Left lung (tissue), 4 donors: ENCODE measurements at regions not wholly inside any gene's neighbourhood (a gene's known extent, or its start where the extent isn't known, plus 50 kb on each side); places are given as distances from the start of the nearest gene placed in this dataset.

Experiments
- ATAC-seq: fragments of 200-7000 bp; cut with Tn5 transposase; one replicate; pipeline ENCODE4 v1.9.1; 2020; ENCODE audit warnings: moderate library complexity
- DNase-seq, 4 donors: peaks; one replicate each; pipeline ENCODE4 v3.0.0-alpha.2; 2013 to 2020
- H3K27ac ChIP-seq, 2 donors: fragments of 200-600 bp; sonication (generic) in 1 of 2; one replicate each; pipeline versions ENCODE4 v1.5.0 to v1.8.0; 2020 to 2021
- H3K27me3 ChIP-seq, 2 donors: fragments of 200-600 bp; sonication (generic) in 1 of 2; one replicate each; pipeline versions ENCODE4 v1.5.0 to v1.8.0; 2020 to 2021
- H3K36me3 ChIP-seq, 2 donors: fragments of 200-600 bp; sonication (generic) in 1 of 2; one replicate each; pipeline versions ENCODE4 v1.5.0 to v1.8.0; 2020 to 2021
- H3K4me1 ChIP-seq, 2 donors: fragments of 200-600 bp; one replicate each; pipeline ENCODE4 v1.8.0; 2021
- H3K4me3 ChIP-seq, 2 donors: fragments of 200-600 bp; sonication (generic) in 1 of 2; one replicate each; pipeline versions ENCODE4 v1.5.0 to v1.8.0; 2020 to 2021; ENCODE audit warnings: mild to moderate bottlenecking in 1 of 2
- H3K9me3 ChIP-seq, 2 donors: fragments of 200-600 bp; sonication (generic) in 1 of 2; one replicate each; pipeline versions ENCODE4 v1.5.0 to v1.8.0; 2020 to 2021
- CTCF ChIP-seq, 2 donors: fragments of 200-600 bp; sonication (generic) in 1 of 2; IDR thresholded peaks; one replicate each; pipeline versions ENCODE4 v1.5.0 to v1.8.0; 2021; ENCODE audit warnings: antibody characterized with exemption in 2 of 2
- intact Hi-C, 2 donors: fragments of 100-400 bp; cut with DNase I; formaldehyde crosslinking; loops; one replicate each; pipeline versions ENCODE4 v1.11.2 to v1.14.2; 2022
- donor health status: DM: no; HTN: yes; CAD: no.
- donor health status: DM: no; HTN: no; CAD: no.

DNA sequence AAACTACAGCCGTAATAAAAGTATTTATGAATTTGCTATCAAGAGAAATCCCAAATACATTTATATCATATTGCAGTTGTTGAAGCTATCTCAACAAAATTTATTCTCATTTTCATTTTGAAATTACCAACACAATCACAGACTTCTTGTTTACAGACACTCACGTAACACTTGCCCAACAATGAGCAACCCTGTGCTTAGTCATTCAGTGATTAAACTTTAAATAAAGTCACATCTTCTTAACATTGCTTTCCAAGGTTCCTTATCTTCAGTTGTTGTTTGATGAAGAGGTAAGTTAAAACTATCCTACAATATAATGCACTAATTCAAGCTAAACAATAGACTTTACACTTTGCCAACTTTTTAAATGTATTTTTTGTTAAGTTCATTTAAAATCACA, 601.8 kb downstream of the SLC16A7 start:
- no peaks in the 10 kb centered on the region for H3K9me3 ChIP-seq
- no peak overlapping the region for H3K27ac ChIP-seq
- no peaks in the 10 kb centered on the region for H3K4me1 ChIP-seq
- no peaks in the 10 kb centered on the region for H3K27me3 ChIP-seq
- ATAC-seq (no peak), DNase-seq (no peak)
- H3K36me3 ChIP-seq, result no peaks in the 10 kb centered on the region
- intact Hi-C loops, result no loop called here
- H3K4me3 ChIP-seq, result no peak overlapping the region
- no peak for TF ChIP-seq CTCF (IDR thresholded peaks at IDR 0.05)

GRCh38 chr12:60201891-60202290, 606.1 kb downstream of the SLC16A7 start:
- H3K4me1 ChIP-seq, result no peaks in the 10 kb centered on the region
- intact Hi-C loops, result no loop called here
- no peaks in the 10 kb centered on the region for H3K27me3 ChIP-seq
- no peak for ATAC-seq
- DNase-seq, result no peak
- TF ChIP-seq CTCF (IDR thresholded peaks at IDR 0.05), result no peak
- H3K27ac ChIP-seq, result no peak overlapping the region
- H3K4me3 ChIP-seq, result no peak overlapping the region
- no peaks in the 10 kb centered on the region for H3K36me3 ChIP-seq
- H3K9me3 ChIP-seq, result no peaks in the 10 kb centered on the region

GRCh38 chr12:60205500-60205899, 609.7 kb downstream of the SLC16A7 start:
- no peak for TF ChIP-seq CTCF (IDR thresholded peaks at IDR 0.05)
- H3K27me3 ChIP-seq, result no peaks in the 10 kb centered on the region
- no peaks in the 10 kb centered on the region for H3K36me3 ChIP-seq
- no peak overlapping the region for H3K4me3 ChIP-seq
- no peaks in the 10 kb centered on the region for H3K4me1 ChIP-seq
- intact Hi-C loops, result no loop called here
- no peak for ATAC-seq
- no peak overlapping the region for H3K27ac ChIP-seq
- no peak for DNase-seq
- no peaks in the 10 kb centered on the region for H3K9me3 ChIP-seq

- DNase-seq, result no peak
- no peaks in the 10 kb centered on the region for H3K4me1 ChIP-seq
- H3K9me3 ChIP-seq, result peaks cover 0 to 16% of the 10 kb centered on the region in 2 donors
- intact Hi-C loops, result no loop called here
- no peak overlapping the region for H3K27ac ChIP-seq
- no peaks in the 10 kb centered on the region for H3K27me3 ChIP-seq
- H3K4me3 ChIP-seq, result no peak overlapping the region
- no peak for TF ChIP-seq CTCF (IDR thresholded peaks at IDR 0.05)
- no peak for ATAC-seq
- H3K36me3 ChIP-seq, result no peaks in the 10 kb centered on the region
Observed at GRCh38 chr12:60209521-60209920, 613.7 kb downstream of the SLC16A7 start.

DNA sequence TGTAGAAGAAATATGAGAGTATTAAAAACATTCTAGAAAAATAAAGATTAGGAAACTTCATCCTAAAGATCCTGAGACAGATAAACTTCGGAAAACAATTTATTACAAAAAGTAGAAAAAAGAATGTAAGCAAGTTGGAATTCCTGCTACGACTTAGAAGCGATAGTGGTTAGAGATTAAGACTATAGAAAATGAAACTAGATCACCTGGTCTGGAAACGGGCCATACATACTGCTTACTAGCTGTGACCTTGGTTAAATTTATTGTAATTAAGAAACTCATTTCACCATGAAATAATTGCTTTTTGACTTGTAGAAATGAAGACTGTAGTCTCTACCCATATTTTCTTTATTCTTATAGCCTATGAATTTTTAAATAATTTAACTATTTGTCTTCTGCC, 614.1 kb downstream of the SLC16A7 start:
- no peaks in the 10 kb centered on the region for H3K4me1 ChIP-seq
- H3K9me3 ChIP-seq, result peaks cover 0 to 16% of the 10 kb centered on the region in 2 donors
- H3K4me3 ChIP-seq, result no peak overlapping the region
- TF ChIP-seq CTCF (IDR thresholded peaks at IDR 0.05), result no peak
- H3K27ac ChIP-seq, result no peak overlapping the region
- intact Hi-C loops, result no loop called here
- no peak for ATAC-seq
- no peaks in the 10 kb centered on the region for H3K36me3 ChIP-seq
- H3K27me3 ChIP-seq, result no peaks in the 10 kb centered on the region
- DNase-seq, result no peak
